Stimulated activated naive CD4-positive, alpha-beta T cell (primary cell): ENCODE measurements at regions not wholly inside any gene's neighbourhood (a gene's known extent, or its start where the extent isn't known, plus 50 kb on each side); places are given as distances from the start of the nearest gene placed in this dataset.
A peak's percentile ranks its signal among the peaks of the same experiment; 100 is the strongest.

ENCODE experiments used
- DNase-seq, 6 experiments: peaks; one replicate each; lab custom pipeline; 2025; lab: John Stamatoyannopoulos, UW

GRCh38 chr7:157482025-157482424 lies 145.2 kb downstream of the DNAJB6 start:
- DNase-seq = no peak

- no peak for DNase-seq
Measured at GRCh38 chr7:157482517-157483087, 145.8 kb downstream of the DNAJB6 start.

GRCh38 chr7:157483515-157483914 lies 146.7 kb downstream of the DNAJB6 start:
- DNase-seq = peak in 1 of 6 experiments; percentile 18

- no peak for DNase-seq
Measured at GRCh38 chr7:157483971-157484410, 147.2 kb downstream of the DNAJB6 start.

- DNase-seq = no peak
Measured at GRCh38 chr7:157484411-157485081, 147.7 kb downstream of the DNAJB6 start.

- no peak for DNase-seq
Measured at GRCh38 chr7:157485361-157485831, 148.6 kb downstream of the DNAJB6 start.

GRCh38 chr7:157486007-157486755 lies 149.4 kb downstream of the DNAJB6 start:
- DNase-seq = no peak

GRCh38 chr7:157487046-157487770 lies 150.4 kb downstream of the DNAJB6 start:
- DNase-seq = no peak

- DNase-seq = no peak
Measured at GRCh38 chr7:157488281-157488680, 151.5 kb downstream of the DNAJB6 start.

- no peak for DNase-seq
Measured at GRCh38 chr7:157488966-157489365, 152.2 kb downstream of the DNAJB6 start.
